ENCODE measurements at regions not wholly inside any gene's neighbourhood (a gene's known extent, or its start where the extent isn't known, plus 50 kb on each side); places are given as distances from the start of the nearest gene placed in this dataset.
"Not testable (repeated sequence)": the region's sequence is repeated elsewhere in the genome, so short reads cannot be mapped to it uniquely, and the experiment has no call there.

DNA sequence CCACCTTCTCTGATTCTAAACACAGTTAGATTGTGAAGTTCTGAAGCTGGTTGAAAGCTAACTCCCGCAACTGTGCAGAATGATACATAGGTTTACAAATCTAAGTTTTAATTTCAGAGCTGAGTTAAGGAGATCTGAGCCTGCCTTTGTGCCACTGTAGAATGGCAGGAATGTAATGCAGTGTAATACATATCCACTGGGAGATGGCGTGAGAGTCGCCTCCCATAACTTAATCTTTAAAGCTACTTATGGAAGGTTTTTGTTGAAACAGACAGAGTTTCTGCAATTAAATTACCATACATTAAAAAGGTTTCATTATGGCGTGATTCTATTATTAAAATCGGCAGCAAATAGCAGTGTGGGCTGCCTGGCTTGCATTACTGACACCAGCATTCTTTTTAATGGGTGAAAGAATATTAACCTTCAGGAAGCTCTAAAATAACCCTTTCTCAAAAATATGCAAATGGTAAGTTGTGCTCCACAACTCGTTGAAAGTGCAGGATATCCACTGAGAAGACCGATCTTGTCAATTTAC is 257.4 kb downstream of the OLFM4 start:
- ATAC-seq (no peak), DNase-seq (no peak)
- Mint-ChIP-seq H3K36me3 (no peaks in the 10 kb centered on the region), H3K27ac (no peak overlapping the region), H3K27me3 (no peaks in the 10 kb centered on the region), H3K9me3 (ENCODE audit: low read depth) (no peaks in the 10 kb centered on the region), H3K4me1 (no peaks in the 10 kb centered on the region), H3K4me3 (no peak overlapping the region)
- CTCF ChIA-PET = interaction anchor here (0.5 kb wide), 1 partner anchor 197 kb away, joined by 3 read pairs; no protein-coding TSS in a partner anchor

DNA sequence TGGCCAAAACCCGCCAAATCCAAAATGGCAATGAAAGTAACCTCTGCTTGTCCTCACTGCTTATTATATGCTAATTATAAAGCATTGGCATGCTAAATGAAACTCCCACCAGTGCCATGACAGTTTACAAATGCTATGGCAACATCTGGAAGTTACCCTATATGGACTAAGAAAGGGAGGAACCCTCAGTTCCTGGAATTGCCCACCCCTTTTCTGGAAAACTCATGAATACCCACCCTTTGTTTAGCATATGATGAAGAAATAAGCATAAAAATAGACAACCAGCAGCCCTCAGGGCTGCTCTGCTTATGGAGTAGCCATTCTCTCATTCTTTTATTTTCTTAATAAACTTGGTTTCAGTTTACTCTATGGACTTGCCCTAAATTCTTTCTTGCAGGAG is 269.8 kb downstream of the OLFM4 start:
- Mint-ChIP-seq H3K27ac (no peak overlapping the region), H3K9me3 (ENCODE audit: low read depth) (no peaks in the 10 kb centered on the region)

DNA sequence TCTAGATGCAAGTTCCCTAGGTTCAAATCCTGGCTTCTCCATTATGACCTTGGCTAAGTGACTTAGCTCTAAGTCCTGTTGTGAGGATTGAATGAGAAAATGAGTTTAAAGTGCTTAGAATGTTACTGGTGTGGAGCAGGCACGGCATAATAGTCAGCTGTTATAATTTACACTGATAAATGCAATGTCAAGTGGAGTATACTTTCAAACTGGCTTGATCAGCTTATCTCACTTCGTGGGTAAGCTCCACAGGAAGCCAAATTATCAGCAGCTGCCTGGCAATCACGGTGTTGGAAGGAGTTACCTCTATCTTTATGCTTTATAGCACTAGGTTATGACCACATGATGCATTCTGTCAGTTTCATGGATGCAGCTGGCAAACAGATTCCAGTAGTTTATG is 272.8 kb downstream of the OLFM4 start:
- no peak overlapping the region for H3K27ac Mint-ChIP-seq

More for the DNA sequence above, 269.8 kb downstream of the OLFM4 start:
- no peak overlapping the region for H3K4me3 Mint-ChIP-seq
- H3K27me3 Mint-ChIP-seq = no peaks in the 10 kb centered on the region
- no peaks in the 10 kb centered on the region for H3K4me1 Mint-ChIP-seq
- DNase-seq (no peak), ATAC-seq (no peak)
- CTCF ChIA-PET = no interaction called here
- H3K36me3 Mint-ChIP-seq = no peaks in the 10 kb centered on the region

DNA sequence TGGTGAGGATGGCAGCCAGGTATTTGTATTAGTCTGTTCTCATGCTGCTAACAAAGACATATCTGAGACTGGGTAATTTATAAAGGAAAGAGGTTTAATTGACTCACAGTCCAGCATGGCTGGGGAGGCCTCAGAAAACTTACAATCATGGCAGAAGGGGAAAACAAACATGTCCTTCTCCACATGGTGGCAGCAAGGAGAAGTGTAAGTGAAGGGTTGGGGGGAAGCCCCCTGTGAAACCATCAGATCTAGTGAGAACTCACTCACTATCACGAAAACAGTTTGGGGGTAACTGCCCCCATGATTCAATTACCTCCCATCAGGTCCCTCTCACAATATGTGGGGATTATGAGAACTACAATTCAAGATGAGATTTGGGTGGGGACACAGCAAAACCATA is 276.8 kb downstream of the OLFM4 start:
- H3K4me1 Mint-ChIP-seq, DNase-seq: not testable (repeated sequence)

More for the DNA sequence above, 272.8 kb downstream of the OLFM4 start:
- Mint-ChIP-seq H3K36me3 (no peaks in the 10 kb centered on the region), H3K9me3 (ENCODE audit: low read depth) (no peaks in the 10 kb centered on the region), H3K4me3 (no peak overlapping the region), H3K27me3 (no peaks in the 10 kb centered on the region), H3K4me1 (no peaks in the 10 kb centered on the region)
- CTCF ChIA-PET = no interaction called here
- DNase-seq (no peak), ATAC-seq (no peak)

DNA sequence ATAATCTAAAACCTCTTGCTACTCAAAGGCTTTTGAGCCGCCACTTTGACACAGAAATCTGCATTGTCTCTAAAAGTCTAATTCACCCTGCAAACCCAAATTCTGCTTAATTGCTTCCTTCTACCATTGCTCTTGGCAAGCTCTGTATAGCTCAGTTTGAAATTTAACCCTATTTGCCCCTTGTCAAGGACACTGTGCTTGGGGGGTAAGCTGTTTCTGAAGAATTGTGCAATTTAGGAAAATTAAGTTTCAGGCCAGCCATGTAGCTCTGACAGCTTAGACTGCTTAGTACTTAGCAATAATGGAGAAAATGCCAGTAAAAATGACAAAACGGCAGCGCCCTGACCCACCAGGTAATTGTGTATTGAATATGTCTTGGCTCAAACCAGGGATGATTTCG is 282.2 kb downstream of the OLFM4 start:
- Mint-ChIP-seq H3K4me3 (no peak overlapping the region), H3K36me3 (peaks cover 1% of the 10 kb centered on the region), H3K4me1 (no peaks in the 10 kb centered on the region), H3K9me3 (ENCODE audit: low read depth) (peaks cover 2% of the 10 kb centered on the region), H3K27me3 (no peaks in the 10 kb centered on the region), H3K27ac (no peak overlapping the region)
- CTCF ChIA-PET = no interaction called here
- no peak for ATAC-seq
- DNase-seq = no peak

More for the DNA sequence above, 276.8 kb downstream of the OLFM4 start:
- H3K27me3 Mint-ChIP-seq; H3K4me3 Mint-ChIP-seq; H3K36me3 Mint-ChIP-seq; CTCF ChIA-PET; ATAC-seq; H3K27ac Mint-ChIP-seq; H3K9me3 Mint-ChIP-seq (ENCODE audit: low read depth): not testable (repeated sequence)

DNA sequence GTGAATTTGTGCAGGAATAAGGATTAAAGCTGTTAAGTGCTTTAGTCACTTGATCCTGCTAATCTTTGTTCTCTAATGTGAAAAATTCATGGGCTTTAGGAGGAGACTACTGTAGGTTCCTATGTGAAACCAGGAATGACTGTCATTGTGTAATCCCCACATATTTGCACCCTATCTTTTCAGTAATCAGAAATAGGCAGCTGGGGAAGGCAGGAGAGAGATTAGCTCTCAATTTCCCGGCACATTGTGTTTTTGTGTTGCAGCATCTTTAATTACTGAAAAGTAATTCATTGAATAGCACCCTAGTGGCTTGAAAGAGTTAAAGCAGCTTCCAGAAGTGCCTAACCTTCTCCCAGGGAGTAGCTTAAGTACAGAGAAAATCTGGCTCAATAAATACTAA is 282.9 kb downstream of the OLFM4 start:
- H3K27ac Mint-ChIP-seq = no peak overlapping the region
- H3K4me1 Mint-ChIP-seq = no peaks in the 10 kb centered on the region
- H3K4me3 Mint-ChIP-seq = no peak overlapping the region
- DNase-seq (no peak), ATAC-seq (no peak)
- CTCF ChIA-PET = no interaction called here
- H3K36me3 Mint-ChIP-seq = peaks cover 1% of the 10 kb centered on the region
- no peaks in the 10 kb centered on the region for H3K27me3 Mint-ChIP-seq
- H3K9me3 Mint-ChIP-seq (ENCODE audit: low read depth) = peaks cover 2% of the 10 kb centered on the region

DNA sequence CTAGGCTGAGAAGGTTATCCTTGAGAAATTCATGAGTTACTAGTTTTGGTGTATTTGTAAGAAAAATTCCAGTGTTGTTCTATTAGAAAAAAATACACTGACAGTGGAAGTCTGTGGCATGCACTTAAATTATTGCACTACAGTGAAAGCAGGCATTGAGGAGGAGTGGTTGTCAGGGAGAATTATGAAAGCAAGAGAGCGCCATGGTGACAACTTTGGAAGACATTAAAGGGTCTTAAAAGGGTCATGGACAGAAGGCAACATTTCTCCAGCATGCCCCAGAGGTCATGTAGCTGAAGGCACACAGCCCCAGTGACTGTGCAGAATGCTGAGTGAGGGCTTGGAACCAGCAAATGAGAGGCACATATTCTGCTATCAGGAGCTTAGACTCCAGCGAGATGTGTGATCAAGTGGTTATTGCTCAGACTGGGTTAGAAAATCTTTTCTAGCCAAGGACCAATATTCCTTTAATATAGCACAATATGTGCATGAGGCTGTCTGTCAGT is 292.7 kb downstream of the OLFM4 start:
- DNase-seq (no peak), ATAC-seq (no peak)
- H3K9me3 Mint-ChIP-seq (ENCODE audit: low read depth) = peaks cover 4% of the 10 kb centered on the region
- H3K4me1 Mint-ChIP-seq = no peaks in the 10 kb centered on the region
- no peaks in the 10 kb centered on the region for H3K27me3 Mint-ChIP-seq
- H3K4me3 Mint-ChIP-seq = no peak overlapping the region
- CTCF ChIA-PET = no interaction called here
- H3K36me3 Mint-ChIP-seq = no peaks in the 10 kb centered on the region
- no peak overlapping the region for H3K27ac Mint-ChIP-seq

DNA sequence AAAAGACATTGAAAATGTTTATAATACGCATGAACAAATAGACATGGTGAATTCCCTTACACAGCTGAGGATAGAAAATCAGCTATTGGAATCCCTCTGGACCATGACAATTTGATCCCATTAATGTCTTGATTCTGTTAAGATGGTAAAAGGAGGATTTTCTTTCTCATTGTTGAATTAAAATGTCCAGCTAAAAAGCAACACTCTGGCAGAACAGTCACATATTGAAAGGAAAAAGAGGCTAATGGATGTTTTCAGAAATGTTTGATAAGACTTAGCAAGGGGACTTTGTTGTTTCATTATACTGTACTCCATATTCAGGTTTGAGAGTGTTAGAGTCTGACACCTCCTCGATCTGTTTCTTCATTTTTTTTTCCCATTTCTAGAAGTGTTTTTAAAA is 296.0 kb downstream of the OLFM4 start:
- ATAC-seq = no peak
- H3K9me3 Mint-ChIP-seq (ENCODE audit: low read depth) = peaks cover 3% of the 10 kb centered on the region
- no peaks in the 10 kb centered on the region for H3K4me1 Mint-ChIP-seq
- DNase-seq = no peak
- H3K27ac Mint-ChIP-seq = no peak overlapping the region
- CTCF ChIA-PET = no interaction called here
- H3K4me3 Mint-ChIP-seq = no peak overlapping the region
- no peaks in the 10 kb centered on the region for H3K36me3 Mint-ChIP-seq
- no peaks in the 10 kb centered on the region for H3K27me3 Mint-ChIP-seq

DNA sequence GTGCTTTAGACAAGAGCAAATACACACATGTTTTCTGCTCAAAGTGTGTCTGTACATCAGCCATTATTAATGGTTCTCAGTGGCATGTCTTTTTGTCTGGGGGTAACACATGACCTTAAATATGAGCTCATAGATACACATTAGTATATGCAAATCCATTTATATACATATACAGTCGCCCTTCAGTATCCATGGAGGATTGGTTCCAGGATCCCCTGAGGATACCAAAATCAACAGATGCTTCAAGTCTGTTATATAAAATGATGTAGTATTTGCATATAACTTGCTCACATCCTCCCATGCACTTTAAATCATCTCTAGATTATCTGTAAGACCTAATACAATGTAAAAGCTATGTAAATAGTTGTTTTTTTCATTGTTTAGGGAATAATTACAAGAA is 298.1 kb downstream of the OLFM4 start:
- no peak for DNase-seq
- Mint-ChIP-seq H3K9me3 (ENCODE audit: low read depth) (peaks cover 3% of the 10 kb centered on the region), H3K36me3 (no peaks in the 10 kb centered on the region), H3K4me1 (no peaks in the 10 kb centered on the region), H3K27ac (no peak overlapping the region), H3K27me3 (no peaks in the 10 kb centered on the region), H3K4me3 (no peak overlapping the region)
- ATAC-seq = no peak
- CTCF ChIA-PET = no interaction called here

DNA sequence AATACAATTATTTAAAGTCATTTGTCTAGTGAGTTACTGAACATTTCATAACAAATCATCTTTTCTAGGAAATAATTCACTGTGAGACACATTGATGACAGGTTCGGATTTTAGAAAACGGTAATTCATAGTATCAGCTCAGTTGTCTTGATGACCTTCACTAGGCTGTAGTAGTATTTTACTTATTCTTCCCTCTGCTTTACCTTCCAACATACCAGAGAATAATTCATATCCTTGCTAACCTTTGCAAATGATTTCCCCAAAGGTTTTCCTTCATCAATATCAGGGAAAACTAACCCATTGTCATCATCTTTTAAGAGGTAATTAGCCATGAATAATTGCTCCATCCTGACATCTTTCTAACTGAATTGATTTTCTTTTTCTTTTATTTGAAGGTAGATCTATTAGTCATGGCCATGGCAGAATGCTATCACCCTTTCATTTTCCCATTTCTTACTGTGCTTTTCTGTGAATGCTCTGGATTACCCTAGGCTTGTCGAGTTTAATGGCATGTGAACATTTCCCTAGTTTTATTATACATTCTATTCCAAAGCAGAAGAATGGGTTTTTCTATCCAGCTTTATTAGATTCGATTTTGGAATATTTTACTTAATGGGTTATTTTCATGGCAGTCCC is 299.2 kb downstream of the OLFM4 start:
- no peaks in the 10 kb centered on the region for H3K27me3 Mint-ChIP-seq
- H3K9me3 Mint-ChIP-seq (ENCODE audit: low read depth) = peaks cover 3% of the 10 kb centered on the region
- H3K4me3 Mint-ChIP-seq = no peak overlapping the region
- DNase-seq (no peak), ATAC-seq (no peak)
- H3K36me3 Mint-ChIP-seq = no peaks in the 10 kb centered on the region
- CTCF ChIA-PET = no interaction called here
- H3K4me1 Mint-ChIP-seq = no peaks in the 10 kb centered on the region
- H3K27ac Mint-ChIP-seq = no peak overlapping the region

DNA sequence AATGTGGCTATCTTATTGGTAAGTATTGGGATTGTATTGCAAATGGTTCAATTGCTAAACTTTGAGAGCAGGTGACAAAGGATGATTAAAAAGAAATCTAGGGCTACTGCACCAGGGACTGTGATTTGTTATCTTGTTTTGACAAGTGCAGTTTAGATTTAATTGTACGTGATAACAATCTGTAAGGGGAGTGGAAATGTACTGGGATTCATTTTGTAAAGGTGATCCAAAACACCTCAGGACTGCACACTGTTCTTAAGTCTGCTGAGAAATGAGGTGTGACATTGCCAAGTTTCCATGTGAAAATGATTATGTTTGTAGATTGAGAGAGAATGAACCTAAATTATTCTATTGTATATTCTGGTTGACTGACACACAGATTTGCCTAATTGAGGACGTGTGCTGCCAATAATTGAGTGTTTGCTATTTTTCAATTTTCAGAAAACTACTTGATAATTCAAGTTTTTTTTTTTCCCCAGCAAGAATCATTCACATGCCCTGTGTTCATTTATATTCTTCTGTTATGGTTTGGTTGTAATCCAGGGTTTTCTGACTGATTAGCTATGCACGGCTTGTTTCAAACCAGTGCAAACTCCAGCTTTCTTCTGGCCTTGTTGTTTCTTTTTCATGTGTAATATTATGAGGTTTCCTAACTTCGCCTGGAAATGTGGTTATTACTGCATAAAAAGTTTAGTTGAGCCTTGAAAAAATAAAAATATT is 308.0 kb downstream of the OLFM4 start:
- Mint-ChIP-seq H3K27me3 (no peaks in the 10 kb centered on the region), H3K27ac (no peak overlapping the region), H3K36me3 (no peaks in the 10 kb centered on the region), H3K4me1 (no peaks in the 10 kb centered on the region), H3K4me3 (no peak overlapping the region), H3K9me3 (ENCODE audit: low read depth) (no peaks in the 10 kb centered on the region)
- ATAC-seq (no peak), DNase-seq (no peak)
- CTCF ChIA-PET = no interaction called here

DNA sequence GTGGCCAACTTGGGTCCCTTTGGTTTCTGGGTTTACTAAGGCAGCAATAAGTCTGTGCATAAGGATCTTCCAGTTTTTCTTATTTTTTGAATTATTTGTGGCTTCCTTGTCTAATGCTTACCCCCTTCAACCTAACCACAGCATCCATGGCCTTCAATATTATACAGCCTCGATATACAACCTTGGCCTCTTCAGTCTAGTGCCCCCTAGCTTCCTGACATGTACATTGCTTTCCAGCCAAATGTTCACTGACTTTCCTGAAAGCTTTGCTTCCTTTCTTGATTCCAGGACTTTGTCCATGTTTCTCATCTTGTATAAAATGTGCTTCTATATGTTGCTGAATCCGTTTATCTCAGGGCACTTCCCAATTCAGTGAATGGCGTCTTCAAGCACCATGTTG is 310.1 kb downstream of the OLFM4 start:
- Mint-ChIP-seq H3K27me3 (no peaks in the 10 kb centered on the region), H3K36me3 (no peaks in the 10 kb centered on the region), H3K4me1 (no peaks in the 10 kb centered on the region), H3K27ac (no peak overlapping the region), H3K4me3 (no peak overlapping the region), H3K9me3 (ENCODE audit: low read depth) (no peaks in the 10 kb centered on the region)
- ATAC-seq = no peak
- DNase-seq = no peak
- CTCF ChIA-PET = no interaction called here

DNA sequence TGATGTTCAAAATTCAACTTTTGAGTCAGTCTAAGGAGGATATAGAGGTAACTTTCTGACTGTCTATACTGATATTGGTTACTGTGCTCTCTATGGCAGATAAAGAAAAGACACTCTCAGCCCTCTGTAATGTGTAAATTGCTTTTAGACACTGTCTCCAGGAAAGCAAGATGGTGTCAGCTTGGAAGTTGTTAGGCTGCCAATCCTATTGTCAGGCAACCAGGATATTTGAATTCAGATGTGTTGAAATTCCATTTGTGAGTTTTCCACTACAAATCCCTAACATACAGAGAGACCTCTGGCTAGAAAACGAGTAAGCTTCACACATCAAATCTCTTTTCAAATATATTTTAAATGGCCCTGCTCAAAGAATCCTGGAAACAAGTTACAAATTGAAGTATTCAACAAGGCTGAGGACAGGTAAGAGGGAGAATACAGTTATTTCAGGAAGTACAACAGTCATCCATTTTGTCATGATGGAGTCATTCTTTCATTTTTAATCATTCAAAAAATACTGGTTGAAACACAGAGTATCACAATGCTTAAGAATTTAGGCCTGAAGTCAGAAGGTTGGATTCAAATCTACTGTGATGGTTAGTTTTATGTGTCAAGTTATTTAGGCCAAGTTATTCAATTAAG is 312.0 kb downstream of the OLFM4 start:
- no peak for ATAC-seq
- no peaks in the 10 kb centered on the region for H3K27me3 Mint-ChIP-seq
- no peak overlapping the region for H3K4me3 Mint-ChIP-seq

DNA sequence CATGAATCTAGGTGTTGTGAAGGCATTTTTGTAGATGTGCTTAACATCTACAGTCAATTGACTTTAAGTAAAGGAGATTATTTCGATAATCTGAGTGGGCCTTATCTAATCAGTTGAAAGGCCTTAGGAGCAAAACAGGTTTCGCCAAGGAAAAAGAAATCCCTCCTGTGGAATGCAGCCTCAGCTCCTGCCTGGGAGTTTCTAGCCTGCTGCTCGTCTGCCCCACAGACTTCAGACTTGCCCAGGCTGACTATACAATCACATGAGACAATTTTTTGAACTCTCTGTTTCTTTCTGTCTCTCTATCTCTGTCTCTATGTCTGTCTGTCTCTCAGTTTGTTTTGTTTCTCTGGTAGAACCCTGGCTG is 312.5 kb downstream of the OLFM4 start:
- H3K27ac Mint-ChIP-seq = no peak overlapping the region
- ATAC-seq (no peak), DNase-seq (no peak)
- no peak overlapping the region for H3K4me3 Mint-ChIP-seq
- H3K36me3 Mint-ChIP-seq = no peaks in the 10 kb centered on the region
- CTCF ChIA-PET = no interaction called here
- H3K9me3 Mint-ChIP-seq (ENCODE audit: low read depth) = no peaks in the 10 kb centered on the region
- H3K27me3 Mint-ChIP-seq = no peaks in the 10 kb centered on the region
- no peaks in the 10 kb centered on the region for H3K4me1 Mint-ChIP-seq

More for the DNA sequence above, 312.0 kb downstream of the OLFM4 start:
- no peaks in the 10 kb centered on the region for H3K4me1 Mint-ChIP-seq
- no peak for DNase-seq
- H3K27ac Mint-ChIP-seq = no peak overlapping the region
- CTCF ChIA-PET = no interaction called here
- no peaks in the 10 kb centered on the region for H3K36me3 Mint-ChIP-seq
- no peaks in the 10 kb centered on the region for H3K9me3 Mint-ChIP-seq (ENCODE audit: low read depth)
